Peyer's patch (tissue), 4 donors: ENCODE measurements at regions not wholly inside any gene's neighbourhood (a gene's known extent, or its start where the extent isn't known, plus 50 kb on each side); places are given as distances from the start of the nearest gene placed in this dataset.

ENCODE experiments used
- DNase-seq, 3 donors: peaks; one replicate each; pipeline ENCODE4 v3.0.0-alpha.2; 2017 to 2019
- H3K27ac ChIP-seq, 4 donors: fragments of 200-600 bp; sonication (generic); one replicate each; pipeline ENCODE4 v1.5.1; 2016 to 2019
- H3K27me3 ChIP-seq, 2 donors: fragments of 200-600 bp; sonication (generic); one replicate each; pipeline ENCODE4 v1.5.1; 2019
- H3K36me3 ChIP-seq, 3 donors: fragments of 200-600 bp; sonication (generic); one replicate each; pipeline ENCODE4 v1.5.1; 2016 to 2019
- H3K4me1 ChIP-seq, 4 donors: fragments of 200-600 bp; sonication (generic); one replicate each; pipeline ENCODE4 v1.5.1; 2016 to 2019
- H3K4me3 ChIP-seq, 4 donors: fragments of 200-600 bp; sonication (generic); 1 replicate in 3 of 4; 2 replicates in 1 of 4; pipeline ENCODE4 v1.5.1; 2016 to 2019; ENCODE audit warnings: mild to moderate bottlenecking in 1 of 4
- H3K9me3 ChIP-seq, 4 donors: fragments of 200-600 bp; sonication (generic); one replicate each; pipeline ENCODE4 v1.5.1; 2016 to 2019; ENCODE audit warnings: mild to moderate bottlenecking in 1 of 4
- POLR2A ChIP-seq, 2 donors: fragments of 450-650 bp; IDR thresholded peaks; one replicate each; pipeline ENCODE4 v1.5.1; 2017; ENCODE audit warnings: antibody characterized with exemption in 2 of 2, mild to moderate bottlenecking in 2 of 2, moderate library complexity in 2 of 2
- TF ChIP-seq, protein P1 (sequence below), 6 experiments: fragments of 450-650 bp in 4 of 6; fragments of 200-600 bp in 2 of 6; sonication (generic) in 1 of 6; IDR thresholded peaks; one replicate each; pipeline ENCODE4 v1.5.1; 2017 to 2019; ENCODE audit warnings: antibody characterized with exemption in 6 of 6, mild to moderate bottlenecking in 3 of 6, moderate library complexity in 1 of 6

DNA sequence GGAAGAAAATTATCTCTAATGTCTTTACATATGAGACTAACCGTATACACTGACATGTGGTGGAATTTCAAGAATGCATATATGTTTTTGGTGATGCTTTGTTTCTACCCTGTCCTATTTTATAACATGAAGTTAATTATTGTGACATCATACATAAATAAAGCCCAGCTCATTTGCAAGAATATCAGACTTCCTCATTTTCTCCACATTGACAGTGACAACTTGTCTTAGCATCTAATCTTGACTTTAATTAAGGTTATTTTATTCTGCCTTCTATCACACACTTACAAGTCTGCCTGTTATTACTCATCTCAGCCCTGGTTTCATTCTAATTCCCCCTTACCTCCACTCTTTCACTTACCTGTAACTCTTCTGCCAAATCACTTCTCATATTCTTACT lies 140.6 kb upstream of the STARD13 start:
- Histone ChIP-seq H3K36me3 (no peaks in the 10 kb centered on the region), H3K4me3 (no peak overlapping the region), H3K27ac (no peak overlapping the region), H3K27me3 (no peaks in the 10 kb centered on the region), H3K4me1 (no peaks in the 10 kb centered on the region), H3K9me3 (no peaks in the 10 kb centered on the region)
- no peak for TF ChIP-seq POLR2A (IDR thresholded peaks at IDR 0.05)
- TF ChIP-seq, protein P1, sequence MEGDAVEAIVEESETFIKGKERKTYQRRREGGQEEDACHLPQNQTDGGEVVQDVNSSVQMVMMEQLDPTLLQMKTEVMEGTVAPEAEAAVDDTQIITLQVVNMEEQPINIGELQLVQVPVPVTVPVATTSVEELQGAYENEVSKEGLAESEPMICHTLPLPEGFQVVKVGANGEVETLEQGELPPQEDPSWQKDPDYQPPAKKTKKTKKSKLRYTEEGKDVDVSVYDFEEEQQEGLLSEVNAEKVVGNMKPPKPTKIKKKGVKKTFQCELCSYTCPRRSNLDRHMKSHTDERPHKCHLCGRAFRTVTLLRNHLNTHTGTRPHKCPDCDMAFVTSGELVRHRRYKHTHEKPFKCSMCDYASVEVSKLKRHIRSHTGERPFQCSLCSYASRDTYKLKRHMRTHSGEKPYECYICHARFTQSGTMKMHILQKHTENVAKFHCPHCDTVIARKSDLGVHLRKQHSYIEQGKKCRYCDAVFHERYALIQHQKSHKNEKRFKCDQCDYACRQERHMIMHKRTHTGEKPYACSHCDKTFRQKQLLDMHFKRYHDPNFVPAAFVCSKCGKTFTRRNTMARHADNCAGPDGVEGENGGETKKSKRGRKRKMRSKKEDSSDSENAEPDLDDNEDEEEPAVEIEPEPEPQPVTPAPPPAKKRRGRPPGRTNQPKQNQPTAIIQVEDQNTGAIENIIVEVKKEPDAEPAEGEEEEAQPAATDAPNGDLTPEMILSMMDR (IDR thresholded peaks at IDR 0.05), result no peak
- DNase-seq, result no peak

DNA sequence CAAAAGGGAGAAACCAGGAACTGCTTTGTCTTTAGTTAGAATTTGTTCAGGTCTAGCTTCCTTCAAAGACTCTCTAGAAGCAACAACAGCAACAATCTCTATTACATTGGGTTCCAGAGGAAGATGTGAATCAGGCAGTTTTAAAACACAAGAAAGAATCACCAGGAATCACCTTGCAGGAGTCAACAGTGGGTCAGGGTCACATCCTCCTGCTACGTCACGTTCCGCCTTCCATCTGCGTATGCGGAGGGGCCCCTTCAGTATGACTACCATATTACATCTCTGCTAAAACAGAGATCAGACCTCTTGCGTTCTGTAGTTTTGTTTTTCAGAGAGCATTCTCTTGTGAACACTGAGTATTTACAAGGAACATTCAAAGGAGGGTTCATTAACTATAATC lies 147.8 kb upstream of the STARD13 start:
- no peak for DNase-seq
- no peaks in the 10 kb centered on the region for H3K9me3 ChIP-seq
- H3K4me3 ChIP-seq, result no peak overlapping the region
- no peak overlapping the region for H3K27ac ChIP-seq
- H3K36me3 ChIP-seq, result no peaks in the 10 kb centered on the region
- no peaks in the 10 kb centered on the region for H3K4me1 ChIP-seq
- no peak for TF ChIP-seq POLR2A (IDR thresholded peaks at IDR 0.05)
- TF ChIP-seq, protein P1 (IDR thresholded peaks at IDR 0.05), result no peak
- H3K27me3 ChIP-seq, result no peaks in the 10 kb centered on the region

DNA sequence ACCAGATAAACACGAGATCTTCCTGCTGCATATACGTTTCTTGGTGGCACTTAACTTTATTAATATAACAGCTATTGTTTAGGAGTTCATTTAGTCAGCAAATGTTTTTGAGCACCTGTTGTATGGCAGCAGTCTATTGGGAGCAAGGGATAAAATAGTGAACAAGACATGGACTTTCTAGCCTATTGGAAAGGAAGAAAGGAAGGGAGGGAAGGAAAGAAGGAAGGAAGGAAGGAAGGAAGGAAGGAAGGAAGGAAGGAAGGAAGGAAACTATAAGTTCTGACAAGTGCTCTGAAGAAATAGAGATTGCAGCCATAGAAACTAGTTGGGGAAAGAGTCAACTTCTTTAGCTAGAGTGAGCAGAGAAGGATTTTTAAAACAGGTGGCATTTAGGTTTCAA lies 149.1 kb upstream of the STARD13 start:
- no peaks in the 10 kb centered on the region for H3K36me3 ChIP-seq
- TF ChIP-seq, protein P1 (IDR thresholded peaks at IDR 0.05), result no peak
- TF ChIP-seq POLR2A (IDR thresholded peaks at IDR 0.05), result no peak
- no peak for DNase-seq

DNA sequence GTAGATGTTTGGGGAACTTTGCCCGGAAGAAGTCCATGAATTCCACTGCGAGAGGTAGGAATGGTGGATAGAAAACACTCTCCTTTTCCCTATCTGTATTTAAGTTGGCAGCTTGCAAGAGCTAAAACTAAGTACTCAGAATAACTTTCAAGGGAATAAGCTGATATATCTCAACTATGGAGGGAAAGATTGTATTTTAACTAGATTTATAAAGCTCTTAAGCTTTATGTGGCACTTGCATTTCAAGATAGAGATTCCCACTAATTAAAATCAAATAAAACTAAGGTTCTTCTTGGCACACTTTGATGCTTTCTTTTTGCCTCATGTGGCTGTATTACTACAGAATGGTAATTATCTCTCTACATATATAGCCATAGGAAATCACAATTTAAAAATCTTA lies 149.7 kb upstream of the STARD13 start:
- H3K9me3 ChIP-seq, result no peaks in the 10 kb centered on the region
- H3K27ac ChIP-seq, result no peak overlapping the region
- H3K4me3 ChIP-seq, result no peak overlapping the region
- H3K4me1 ChIP-seq, result no peaks in the 10 kb centered on the region
- H3K27me3 ChIP-seq, result no peaks in the 10 kb centered on the region
- H3K36me3 ChIP-seq, result no peaks in the 10 kb centered on the region
- no peak for DNase-seq
- no peak for TF ChIP-seq POLR2A (IDR thresholded peaks at IDR 0.05)
- TF ChIP-seq, protein P1 (IDR thresholded peaks at IDR 0.05), result no peak

More for the DNA sequence above, 149.1 kb upstream of the STARD13 start:
- Histone ChIP-seq H3K9me3 (no peaks in the 10 kb centered on the region), H3K4me1 (no peaks in the 10 kb centered on the region), H3K27ac (no peak overlapping the region), H3K27me3 (no peaks in the 10 kb centered on the region), H3K4me3 (no peak overlapping the region)

DNA sequence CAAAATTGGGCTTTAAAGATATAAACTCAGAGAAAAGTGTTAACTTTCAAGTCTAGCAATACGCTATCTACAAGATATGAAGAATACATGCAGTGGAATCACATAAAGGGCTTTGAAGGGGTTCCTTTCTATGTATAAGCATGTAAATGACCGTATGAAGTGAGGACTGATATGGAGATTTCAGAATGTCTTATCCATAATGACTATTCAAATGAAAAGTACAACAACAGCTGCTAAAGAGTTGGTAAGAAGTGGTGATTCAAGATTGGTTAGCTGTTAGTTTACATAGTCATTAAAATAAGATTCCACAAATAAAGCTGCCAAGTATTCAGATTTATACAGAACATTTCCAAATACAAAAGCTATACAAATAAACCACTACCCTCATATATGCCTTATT lies 153.4 kb upstream of the STARD13 start:
- H3K9me3 ChIP-seq, result no peaks in the 10 kb centered on the region
- H3K27me3 ChIP-seq, result no peaks in the 10 kb centered on the region
- no peak for DNase-seq
- H3K27ac ChIP-seq, result no peak overlapping the region
- TF ChIP-seq, protein P1 (IDR thresholded peaks at IDR 0.05), result no peak
- no peak for TF ChIP-seq POLR2A (IDR thresholded peaks at IDR 0.05)
- H3K4me3 ChIP-seq, result no peak overlapping the region
- no peaks in the 10 kb centered on the region for H3K4me1 ChIP-seq
- no peaks in the 10 kb centered on the region for H3K36me3 ChIP-seq

DNA sequence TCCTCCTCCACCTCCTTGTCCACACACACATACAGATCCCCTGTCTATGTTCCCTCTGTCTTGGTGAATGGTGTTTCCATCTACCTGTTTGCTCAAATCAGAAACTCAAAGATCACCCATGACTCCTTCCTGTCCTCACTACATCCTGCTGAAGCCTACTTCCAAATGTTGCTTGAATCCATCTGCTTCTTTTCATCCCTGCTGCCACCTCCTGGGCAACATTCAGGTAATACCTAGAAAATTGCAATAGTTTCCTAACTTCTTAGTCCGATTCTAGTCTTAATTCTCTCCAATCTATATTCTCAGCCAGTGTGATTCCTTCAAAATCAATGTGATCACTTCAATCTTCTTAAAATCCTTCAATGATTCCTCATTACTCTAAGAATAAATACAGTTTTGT lies 155.5 kb upstream of the STARD13 start:
- Histone ChIP-seq H3K27me3 (no peaks in the 10 kb centered on the region), H3K4me1 (no peaks in the 10 kb centered on the region), H3K4me3 (no peak overlapping the region), H3K27ac (no peak overlapping the region), H3K36me3 (no peaks in the 10 kb centered on the region), H3K9me3 (no peaks in the 10 kb centered on the region)
- DNase-seq, result no peak
- TF ChIP-seq, protein P1 (IDR thresholded peaks at IDR 0.05), result peak in 2 of 6 experiments; percentile 33 to 35
- TF ChIP-seq POLR2A (IDR thresholded peaks at IDR 0.05), result no peak
